ENCODE measurements at regions not wholly inside any gene's neighbourhood (a gene's known extent, or its start where the extent isn't known, plus 50 kb on each side); places are given as distances from the start of the nearest gene placed in this dataset.
"Not testable (repeated sequence)": the region's sequence is repeated elsewhere in the genome, so short reads cannot be mapped to it uniquely, and the experiment has no call there.

GRCh38 chr9:39534897-39535296, 179.4 kb downstream of the SPATA31A1 start:
- not testable (repeated sequence) for H3K36me3 ChIP-seq; H3K9ac ChIP-seq; H3K4me1 ChIP-seq; H3K4me2 ChIP-seq; H4K20me1 ChIP-seq; H3K9me3 ChIP-seq (replicated peaks in 1 of 11); H3K27me3 ChIP-seq; H3K4me3 ChIP-seq; H3K27ac ChIP-seq

GRCh38 chr9:39542157-39542556, 186.7 kb downstream of the SPATA31A1 start:
- H3K9ac ChIP-seq; H4K20me1 ChIP-seq; H3K9me3 ChIP-seq (replicated peaks in 1 of 11); H3K27me3 ChIP-seq; H3K27ac ChIP-seq; H3K36me3 ChIP-seq; H3K4me1 ChIP-seq; H3K4me3 ChIP-seq; H3K4me2 ChIP-seq: not testable (repeated sequence)

GRCh38 chr9:39545079-39545478, 189.6 kb downstream of the SPATA31A1 start:
- H3K9me3 ChIP-seq (replicated peaks in 1 of 11); H3K27ac ChIP-seq; H3K36me3 ChIP-seq; H3K4me3 ChIP-seq; H3K27me3 ChIP-seq; H3K4me1 ChIP-seq; H4K20me1 ChIP-seq; H3K4me2 ChIP-seq; H3K9ac ChIP-seq: not testable (repeated sequence)

- not testable (repeated sequence) for H4K20me1 ChIP-seq; H3K4me2 ChIP-seq; H3K36me3 ChIP-seq; H3K4me1 ChIP-seq; H3K9ac ChIP-seq; H3K27ac ChIP-seq; H3K27me3 ChIP-seq; H3K4me3 ChIP-seq; H3K9me3 ChIP-seq (replicated peaks in 1 of 11)
These were observed 195.1 kb downstream of the SPATA31A1 start for GRCh38 chr9:39550573-39550972.

GRCh38 chr9:39551544-39551943, 196.1 kb downstream of the SPATA31A1 start:
- not testable (repeated sequence) for H3K27me3 ChIP-seq; H3K9ac ChIP-seq; H3K9me3 ChIP-seq (replicated peaks in 1 of 11); H3K4me3 ChIP-seq; H3K36me3 ChIP-seq; H4K20me1 ChIP-seq; H3K27ac ChIP-seq; H3K4me1 ChIP-seq; H3K4me2 ChIP-seq

- not testable (repeated sequence) for H3K4me2 ChIP-seq; H4K20me1 ChIP-seq; H3K27me3 ChIP-seq; H3K36me3 ChIP-seq; H3K9ac ChIP-seq; H3K9me3 ChIP-seq (replicated peaks in 1 of 11); H3K4me1 ChIP-seq; H3K4me3 ChIP-seq; H3K27ac ChIP-seq
These were observed 196.9 kb downstream of the SPATA31A1 start for GRCh38 chr9:39552242-39552881.

- H3K27me3 ChIP-seq; H4K20me1 ChIP-seq; H3K4me1 ChIP-seq; H3K27ac ChIP-seq; H3K9ac ChIP-seq; H3K4me3 ChIP-seq; H3K4me2 ChIP-seq; H3K36me3 ChIP-seq; H3K9me3 ChIP-seq (replicated peaks in 1 of 11): not testable (repeated sequence)
These were observed 198.9 kb downstream of the SPATA31A1 start for GRCh38 chr9:39554352-39554751.

- not testable (repeated sequence) for H3K9me3 ChIP-seq (replicated peaks in 1 of 11); H3K27ac ChIP-seq; H3K27me3 ChIP-seq; H3K4me3 ChIP-seq; H3K9ac ChIP-seq; H3K4me2 ChIP-seq; H3K36me3 ChIP-seq; H4K20me1 ChIP-seq; H3K4me1 ChIP-seq
These were observed 203.9 kb downstream of the SPATA31A1 start for GRCh38 chr9:39559384-39559783.

GRCh38 chr9:39566782-39567181, 211.3 kb downstream of the SPATA31A1 start:
- H3K9me3 ChIP-seq (replicated peaks in 1 of 11); H3K9ac ChIP-seq; H4K20me1 ChIP-seq; H3K36me3 ChIP-seq; H3K4me2 ChIP-seq; H3K27ac ChIP-seq; H3K4me3 ChIP-seq; H3K27me3 ChIP-seq; H3K4me1 ChIP-seq: not testable (repeated sequence)

GRCh38 chr9:39567396-39567795, 211.9 kb downstream of the SPATA31A1 start:
- H3K27me3 ChIP-seq; H3K27ac ChIP-seq; H3K4me2 ChIP-seq; H3K36me3 ChIP-seq; H4K20me1 ChIP-seq; H3K9ac ChIP-seq; H3K4me1 ChIP-seq; H3K9me3 ChIP-seq (replicated peaks in 1 of 11); H3K4me3 ChIP-seq: not testable (repeated sequence)

GRCh38 chr9:39568900-39569299, 213.4 kb downstream of the SPATA31A1 start:
- H3K9me3 ChIP-seq (replicated peaks in 1 of 11); H3K9ac ChIP-seq; H3K4me1 ChIP-seq; H3K27ac ChIP-seq; H3K36me3 ChIP-seq; H3K4me3 ChIP-seq; H3K27me3 ChIP-seq; H4K20me1 ChIP-seq; H3K4me2 ChIP-seq: not testable (repeated sequence)

- not testable (repeated sequence) for H3K9ac ChIP-seq; H4K20me1 ChIP-seq; H3K27me3 ChIP-seq; H3K4me1 ChIP-seq; H3K36me3 ChIP-seq; H3K4me3 ChIP-seq; H3K27ac ChIP-seq; H3K9me3 ChIP-seq (replicated peaks in 1 of 11); H3K4me2 ChIP-seq
These were observed 217.9 kb downstream of the SPATA31A1 start for GRCh38 chr9:39573024-39574022.

GRCh38 chr9:39579000-39579399, 223.5 kb downstream of the SPATA31A1 start:
- not testable (repeated sequence) for H3K27ac ChIP-seq; H3K9me3 ChIP-seq (replicated peaks in 1 of 11); H3K4me1 ChIP-seq; H3K36me3 ChIP-seq; H4K20me1 ChIP-seq; H3K4me2 ChIP-seq; H3K9ac ChIP-seq; H3K4me3 ChIP-seq; H3K27me3 ChIP-seq

GRCh38 chr9:39581296-39581695, 225.8 kb downstream of the SPATA31A1 start:
- not testable (repeated sequence) for H3K4me1 ChIP-seq; H3K27me3 ChIP-seq; H3K36me3 ChIP-seq; H3K4me3 ChIP-seq; H3K4me2 ChIP-seq; H3K9ac ChIP-seq; H3K9me3 ChIP-seq (replicated peaks in 1 of 11); H3K27ac ChIP-seq; H4K20me1 ChIP-seq
